Body of pancreas (tissue), 4 donors: ENCODE measurements at regions not wholly inside any gene's neighbourhood (a gene's known extent, or its start where the extent isn't known, plus 50 kb on each side); places are given as distances from the start of the nearest gene placed in this dataset.

Experiments
- CTCF ChIP-seq, 7 experiments: fragments of 450-650 bp in 4 of 7; fragments of 200-600 bp in 3 of 7; sonication (generic) in 3 of 7; IDR thresholded peaks; one replicate each; pipeline ENCODE4 v1.5.1; 2016 to 2019; ENCODE audit warnings: antibody characterized with exemption in 7 of 7
- POLR2A ChIP-seq, 3 donors: fragments of 450-650 bp; IDR thresholded peaks; one replicate each; pipeline ENCODE4 v1.6.1; 2016; ENCODE audit warnings: antibody characterized with exemption in 3 of 3, mild to moderate bottlenecking in 2 of 3

- TF ChIP-seq POLR2A (IDR thresholded peaks at IDR 0.05) (no peak), CTCF (IDR thresholded peaks at IDR 0.05) (no peak)
These were observed 277.5 kb upstream of the AGTR1 start for GRCh38 chr3:148420242-148420641.
